ENCODE measurements at regions not wholly inside any gene's neighbourhood (a gene's known extent, or its start where the extent isn't known, plus 50 kb on each side); places are given as distances from the start of the nearest gene placed in this dataset.

- TF ChIP-seq EP300 (IDR thresholded peaks at IDR 0.05): no peak
- TF ChIP-seq CTCF (IDR thresholded peaks at IDR 0.05): no peak
Measured at GRCh38 chr2:120669971-120670370, 65.7 kb upstream of the GLI2 start.
